ENCODE measurements at regions not wholly inside any gene's neighbourhood (a gene's known extent, or its start where the extent isn't known, plus 50 kb on each side); places are given as distances from the start of the nearest gene placed in this dataset.

DNA sequence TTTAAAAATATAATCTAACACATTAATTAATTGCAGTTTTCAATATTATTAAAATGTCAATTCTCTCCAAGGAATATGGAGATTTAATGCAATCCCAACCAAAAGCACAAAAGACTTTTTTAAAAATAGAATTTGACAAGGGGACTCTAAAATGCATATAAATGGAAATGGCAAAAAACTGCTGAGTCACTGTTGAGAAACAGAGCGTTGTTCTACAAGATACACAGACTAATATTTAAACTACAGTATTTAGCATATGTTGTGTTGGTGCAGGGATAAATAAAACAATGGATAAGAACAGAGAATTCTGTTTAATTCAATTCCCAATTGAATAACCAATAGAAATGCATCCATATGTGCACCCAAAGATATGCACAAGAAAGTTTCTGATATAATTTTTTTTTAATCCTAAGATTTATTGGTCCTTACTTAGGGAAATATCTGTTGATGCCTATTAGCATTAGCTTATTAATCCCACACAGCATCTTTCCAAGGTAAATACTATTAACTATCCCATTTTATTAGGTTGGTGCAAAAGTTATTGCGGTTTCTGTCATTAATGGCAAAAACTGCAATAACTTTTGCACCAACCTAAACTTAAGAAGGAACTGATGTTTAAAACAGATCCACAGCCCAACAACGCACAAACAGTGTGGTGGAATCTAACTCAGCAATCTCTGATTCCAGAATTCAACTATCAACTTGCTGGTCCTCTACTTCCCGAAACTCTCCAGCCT, 86.8 kb upstream of the VEGFC start:
- FAIRE-seq = no peak

More for the DNA sequence above, 86.8 kb upstream of the VEGFC start:
- BruUV-seq (replicated peaks) = no TSS peak
- Histone ChIP-seq H4K20me1 (replicated peaks; ENCODE audit: control insufficient read depth, extremely low read depth, insufficient read depth, low read length) (no peaks in the 10 kb centered on the region), H3K79me2 (ENCODE audit: control insufficient read depth, insufficient read depth, low read length) (no peaks in the 10 kb centered on the region), H3K4me2 (ENCODE audit: insufficient read depth, low read length) (no peak overlapping the region), H3K4me1 (ENCODE audit: control insufficient read depth, extremely low read depth, insufficient read depth, low read length) (peaks cover 27% of the 10 kb centered on the region), H2AFZ (ENCODE audit: low read depth, low read length) (no peak overlapping the region), H3K9ac (replicated peaks; ENCODE audit: extremely low read depth, insufficient read depth, low read length) (no peak overlapping the region), H3K27me3 (ENCODE audit: control insufficient read depth in 2 of 2, insufficient read depth in 2 of 2, low read length in 2 of 2) (no peaks in the 10 kb centered on the region), H3K36me3 (ENCODE audit: control insufficient read depth in 2 of 2, extremely low read depth in 1 of 2, insufficient read depth in 2 of 2, low read length in 2 of 2) (no peaks in the 10 kb centered on the region), H3K9me3 (replicated peaks; ENCODE audit: control insufficient read depth, insufficient read depth, low read length) (no peaks in the 10 kb centered on the region), H3K27ac (ENCODE audit: insufficient read depth, low read depth, low read length) (no peak overlapping the region), H3K9me1 (replicated peaks; ENCODE audit: control insufficient read depth, extremely low read depth, insufficient read depth, low read length) (no peaks in the 10 kb centered on the region), H3K4me3 (replicated peaks in 1 of 3; ENCODE audit: insufficient read depth in 1 of 3, low read depth in 1 of 3, low read length in 3 of 3) (no peak overlapping the region)
- TF ChIP-seq GATA2 (IDR thresholded peaks at IDR 0.05; ENCODE audit: insufficient read depth, insufficient read length, low read depth, low read length) (no peak), CTCF (IDR thresholded peaks at IDR 0.05; ENCODE audit: extremely low read depth in 1 of 2, insufficient read depth in 1 of 2, low read depth in 1 of 2, low read length in 2 of 2) (no peak), JUN (IDR thresholded peaks at IDR 0.05; ENCODE audit: borderline replicate concordance, insufficient read depth, insufficient read length, low read depth) (no peak), MAX (IDR thresholded peaks at IDR 0.05; ENCODE audit: insufficient read depth, insufficient read length) (no peak), FOS (IDR thresholded peaks at IDR 0.05; ENCODE audit: borderline replicate concordance, insufficient read depth, low read length) (no peak), POLR2AphosphoS5 (IDR thresholded peaks at IDR 0.05; ENCODE audit: insufficient read depth, low read depth, low read length) (no peak), POLR2A (IDR thresholded peaks at IDR 0.05; ENCODE audit: low read depth, low read length) (no peak), MYC (IDR thresholded peaks at IDR 0.05; ENCODE audit: low read depth, low read length) (no peak)
- intact Hi-C loops (cut with micrococcal nuclease) = no loop called here
- no peak for DNase-seq (ENCODE audit: low read depth, low spot score)
- CTCF ChIA-PET = interaction anchor here (4.0 kb wide), 1 partner anchor 168 kb away, joined by 28 read pairs; no protein-coding TSS in a partner anchor
- POLR2A ChIA-PET = no interaction called here
- dilution Hi-C loops (cut with MboI; ENCODE audit: extremely low pct_ligation_motif_present, low sequenced_read_pairs) = no loop called here
